ENCODE measurements at regions not wholly inside any gene's neighbourhood (a gene's known extent, or its start where the extent isn't known, plus 50 kb on each side); places are given as distances from the start of the nearest gene placed in this dataset.

DNA sequence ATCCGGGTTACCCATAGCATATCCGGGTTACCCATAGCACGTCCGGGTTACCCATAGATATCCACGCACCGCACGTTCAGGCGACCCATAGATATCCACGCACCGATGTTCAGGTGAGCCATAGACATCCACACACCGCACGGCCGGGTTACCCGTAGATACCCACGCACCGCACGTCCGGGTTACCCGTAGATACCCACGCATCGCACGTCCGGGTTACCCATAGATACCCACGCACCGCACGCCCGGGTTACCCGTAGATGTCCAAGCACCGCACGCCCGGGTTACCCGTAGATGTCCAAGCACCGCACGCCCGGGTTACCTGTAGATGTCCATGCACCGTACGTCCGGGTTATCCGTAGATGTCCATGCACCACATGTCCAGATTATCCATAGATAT lies 60.3 kb upstream of the SYT1 start:
- no peak for ATAC-seq
- TF ChIP-seq ESRRG (CRISPR knock-in tag; IDR thresholded peaks at IDR 0.05) (no peak), ZNF565 (CRISPR knock-in tag; conservative IDR thresholded peaks at IDR 0.05; ENCODE audit: low read depth) (no peak), PATZ1 (CRISPR knock-in tag; IDR thresholded peaks at IDR 0.05; ENCODE audit: borderline replicate concordance) (no peak), PPARA (CRISPR knock-in tag; IDR thresholded peaks at IDR 0.05; ENCODE audit: borderline replicate concordance) (no peak), ZFP30 (CRISPR knock-in tag; IDR thresholded peaks at IDR 0.05) (no peak), CREB5 (CRISPR knock-in tag; IDR thresholded peaks at IDR 0.05; ENCODE audit: low read depth) (no peak), ISL1 (CRISPR knock-in tag; IDR thresholded peaks at IDR 0.05) (no peak), TOX (CRISPR knock-in tag; IDR thresholded peaks at IDR 0.05; ENCODE audit: borderline replicate concordance) (no peak), TSHZ2 (CRISPR knock-in tag; IDR thresholded peaks at IDR 0.05) (no peak), RARB (CRISPR knock-in tag; IDR thresholded peaks at IDR 0.05) (no peak), POU6F1 (CRISPR knock-in tag; IDR thresholded peaks at IDR 0.05; ENCODE audit: borderline replicate concordance, low read depth) (no peak), BACH2 (CRISPR knock-in tag; IDR thresholded peaks at IDR 0.05; ENCODE audit: borderline replicate concordance) (no peak), TCF4 (CRISPR knock-in tag; IDR thresholded peaks at IDR 0.05; ENCODE audit: borderline replicate concordance) (no peak), CSDC2 (CRISPR knock-in tag; IDR thresholded peaks at IDR 0.05) (no peak), ZNF8 (CRISPR knock-in tag; IDR thresholded peaks at IDR 0.05) (no peak), ZFP3 (CRISPR knock-in tag; IDR thresholded peaks at IDR 0.05) (no peak)

Measured in SK-N-SH treated with all-trans-retinoic acid at 6 μM for 48 hours (cell line).